ENCODE measurements at regions not wholly inside any gene's neighbourhood (a gene's known extent, or its start where the extent isn't known, plus 50 kb on each side); places are given as distances from the start of the nearest gene placed in this dataset.

GRCh38 chr1:221180704-221181368, 301.6 kb downstream of the HLX start:
- H3K4me1 Mint-ChIP-seq (ENCODE audit: unreplicated experiment): no peaks in the 10 kb centered on the region
- no peaks in the 10 kb centered on the region for H3K27me3 Mint-ChIP-seq (ENCODE audit: unreplicated experiment)
- no peak overlapping the region for H3K4me3 Mint-ChIP-seq (ENCODE audit: unreplicated experiment)
- H3K36me3 Mint-ChIP-seq (ENCODE audit: low read depth, unreplicated experiment): no peaks in the 10 kb centered on the region
- H3K27ac Mint-ChIP-seq (ENCODE audit: unreplicated experiment): no peak overlapping the region
- DNase-seq (ENCODE audit: low spot score): no peak
- TF ChIP-seq, protein P1, sequence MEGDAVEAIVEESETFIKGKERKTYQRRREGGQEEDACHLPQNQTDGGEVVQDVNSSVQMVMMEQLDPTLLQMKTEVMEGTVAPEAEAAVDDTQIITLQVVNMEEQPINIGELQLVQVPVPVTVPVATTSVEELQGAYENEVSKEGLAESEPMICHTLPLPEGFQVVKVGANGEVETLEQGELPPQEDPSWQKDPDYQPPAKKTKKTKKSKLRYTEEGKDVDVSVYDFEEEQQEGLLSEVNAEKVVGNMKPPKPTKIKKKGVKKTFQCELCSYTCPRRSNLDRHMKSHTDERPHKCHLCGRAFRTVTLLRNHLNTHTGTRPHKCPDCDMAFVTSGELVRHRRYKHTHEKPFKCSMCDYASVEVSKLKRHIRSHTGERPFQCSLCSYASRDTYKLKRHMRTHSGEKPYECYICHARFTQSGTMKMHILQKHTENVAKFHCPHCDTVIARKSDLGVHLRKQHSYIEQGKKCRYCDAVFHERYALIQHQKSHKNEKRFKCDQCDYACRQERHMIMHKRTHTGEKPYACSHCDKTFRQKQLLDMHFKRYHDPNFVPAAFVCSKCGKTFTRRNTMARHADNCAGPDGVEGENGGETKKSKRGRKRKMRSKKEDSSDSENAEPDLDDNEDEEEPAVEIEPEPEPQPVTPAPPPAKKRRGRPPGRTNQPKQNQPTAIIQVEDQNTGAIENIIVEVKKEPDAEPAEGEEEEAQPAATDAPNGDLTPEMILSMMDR (IDR thresholded peaks at IDR 0.05; ENCODE audit: unreplicated experiment): no peak
- no peaks in the 10 kb centered on the region for H3K9me3 Mint-ChIP-seq (ENCODE audit: unreplicated experiment)

GRCh38 chr1:221182791-221183533, 303.7 kb downstream of the HLX start:
- H3K36me3 Mint-ChIP-seq (ENCODE audit: low read depth, unreplicated experiment): no peaks in the 10 kb centered on the region
- DNase-seq (ENCODE audit: low spot score): no peak
- no peak overlapping the region for H3K4me3 Mint-ChIP-seq (ENCODE audit: unreplicated experiment)
- H3K9me3 Mint-ChIP-seq (ENCODE audit: unreplicated experiment): no peaks in the 10 kb centered on the region
- no peaks in the 10 kb centered on the region for H3K27me3 Mint-ChIP-seq (ENCODE audit: unreplicated experiment)
- TF ChIP-seq, protein P1 (IDR thresholded peaks at IDR 0.05; ENCODE audit: unreplicated experiment): no peak
- H3K27ac Mint-ChIP-seq (ENCODE audit: unreplicated experiment): no peak overlapping the region
- no peaks in the 10 kb centered on the region for H3K4me1 Mint-ChIP-seq (ENCODE audit: unreplicated experiment)

DNA sequence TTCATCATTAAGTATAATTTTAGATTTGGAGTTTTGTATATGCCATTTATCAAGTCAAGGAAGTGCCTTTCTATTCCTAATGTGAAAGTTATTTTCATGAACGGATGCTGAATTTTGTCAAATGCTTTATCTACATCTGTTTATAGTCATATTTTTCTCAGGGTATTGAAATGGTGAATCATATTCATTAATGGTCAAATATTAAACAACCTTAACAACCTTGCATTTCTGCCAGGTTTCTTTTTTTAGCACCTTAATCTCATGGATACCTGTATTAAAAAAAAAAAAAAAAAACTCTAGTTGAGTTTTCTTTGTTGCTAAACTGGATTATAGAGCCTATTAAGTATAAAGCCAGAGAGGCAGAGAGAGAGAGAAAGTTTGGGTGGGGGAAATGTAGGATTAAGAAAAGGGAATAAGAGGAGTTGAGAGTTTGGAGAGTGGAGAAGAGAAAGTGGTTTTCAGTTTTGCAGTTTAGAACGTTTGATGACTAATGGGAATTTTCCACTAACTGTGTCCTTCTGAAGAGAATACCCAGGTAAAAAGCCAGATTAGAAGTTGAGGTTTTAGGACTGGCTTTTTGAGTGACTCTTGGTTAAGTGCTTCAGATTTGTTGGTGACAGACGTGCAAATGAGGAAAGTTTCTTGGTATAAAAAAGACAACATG, 305.0 kb downstream of the HLX start:
- Mint-ChIP-seq H3K27ac (ENCODE audit: unreplicated experiment) (no peak overlapping the region), H3K36me3 (ENCODE audit: low read depth, unreplicated experiment) (no peaks in the 10 kb centered on the region), H3K9me3 (ENCODE audit: unreplicated experiment) (no peaks in the 10 kb centered on the region), H3K4me1 (ENCODE audit: unreplicated experiment) (no peaks in the 10 kb centered on the region), H3K4me3 (ENCODE audit: unreplicated experiment) (no peak overlapping the region), H3K27me3 (ENCODE audit: unreplicated experiment) (no peaks in the 10 kb centered on the region)
- no peak for DNase-seq (ENCODE audit: low spot score)
- TF ChIP-seq, protein P1 (IDR thresholded peaks at IDR 0.05; ENCODE audit: unreplicated experiment): no peak

DNA sequence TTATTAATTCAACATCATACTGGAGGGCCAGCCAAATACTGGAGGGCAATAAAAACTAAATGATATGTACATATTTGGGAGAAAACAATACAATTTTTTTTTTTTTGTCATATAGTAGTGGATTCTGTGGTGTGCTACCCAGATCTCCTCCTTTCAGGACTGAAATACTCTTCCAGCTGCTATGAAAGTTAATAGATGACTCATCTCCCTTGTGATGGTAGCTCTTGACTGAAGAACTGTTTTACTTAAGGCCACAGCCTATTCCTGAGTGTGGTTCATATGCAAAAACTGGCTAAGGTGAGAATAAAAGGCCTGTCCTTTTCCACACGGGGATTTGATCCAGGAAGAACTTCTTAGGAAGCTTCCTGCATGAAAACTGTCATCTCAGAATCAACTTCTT, 307.9 kb downstream of the HLX start:
- TF ChIP-seq, protein P1 (IDR thresholded peaks at IDR 0.05; ENCODE audit: unreplicated experiment): no peak
- H3K4me1 Mint-ChIP-seq (ENCODE audit: unreplicated experiment): no peaks in the 10 kb centered on the region
- DNase-seq (ENCODE audit: low spot score): no peak

DNA sequence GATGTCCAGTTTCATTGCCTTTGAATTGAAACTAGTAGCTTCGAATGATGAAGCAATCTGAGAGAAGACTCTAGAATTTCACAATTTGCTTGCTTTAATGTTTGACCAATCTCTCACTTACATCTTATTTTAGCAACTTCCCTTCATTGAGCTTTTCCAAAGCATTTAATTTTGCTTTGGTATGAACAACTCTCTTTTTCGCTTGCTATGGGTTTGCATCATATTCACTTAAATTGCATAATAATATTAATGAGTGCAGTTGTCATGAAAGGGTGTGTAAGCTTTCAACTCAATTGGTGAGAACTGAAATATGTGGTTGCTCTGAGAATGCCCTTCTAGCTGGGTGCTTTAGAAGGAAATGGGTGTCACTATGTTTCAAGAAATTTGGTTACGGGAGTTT, 309.2 kb downstream of the HLX start:
- TF ChIP-seq, protein P1 (IDR thresholded peaks at IDR 0.05; ENCODE audit: unreplicated experiment): no peak
- DNase-seq (ENCODE audit: low spot score): no peak
- no peaks in the 10 kb centered on the region for H3K9me3 Mint-ChIP-seq (ENCODE audit: unreplicated experiment)
- H3K4me1 Mint-ChIP-seq (ENCODE audit: unreplicated experiment): no peaks in the 10 kb centered on the region
- no peaks in the 10 kb centered on the region for H3K27me3 Mint-ChIP-seq (ENCODE audit: unreplicated experiment)
- no peaks in the 10 kb centered on the region for H3K36me3 Mint-ChIP-seq (ENCODE audit: low read depth, unreplicated experiment)
- H3K4me3 Mint-ChIP-seq (ENCODE audit: unreplicated experiment): no peak overlapping the region
- no peak overlapping the region for H3K27ac Mint-ChIP-seq (ENCODE audit: unreplicated experiment)

More for the DNA sequence above, 307.9 kb downstream of the HLX start:
- H3K27ac Mint-ChIP-seq (ENCODE audit: unreplicated experiment): no peak overlapping the region
- no peaks in the 10 kb centered on the region for H3K27me3 Mint-ChIP-seq (ENCODE audit: unreplicated experiment)
- H3K9me3 Mint-ChIP-seq (ENCODE audit: unreplicated experiment): no peaks in the 10 kb centered on the region
- no peaks in the 10 kb centered on the region for H3K36me3 Mint-ChIP-seq (ENCODE audit: low read depth, unreplicated experiment)
- no peak overlapping the region for H3K4me3 Mint-ChIP-seq (ENCODE audit: unreplicated experiment)

Data from endothelial cell (in vitro differentiated cells).